HG03520 (cell line): ENCODE measurements at regions not wholly inside any gene's neighbourhood (a gene's known extent, or its start where the extent isn't known, plus 50 kb on each side); places are given as distances from the start of the nearest gene placed in this dataset.
"Not testable (repeated sequence)": the region's sequence is repeated elsewhere in the genome, so short reads cannot be mapped to it uniquely, and the experiment has no call there.

Experiments used
- ATAC-seq: cut with Tn5 transposase; IDR thresholded peaks from one replicate; pipeline ENCODE4 v1.9.1; 2021; ENCODE audit warnings: mild to moderate bottlenecking, moderate library complexity; ENCODE audit not compliant: unreplicated experiment

DNA sequence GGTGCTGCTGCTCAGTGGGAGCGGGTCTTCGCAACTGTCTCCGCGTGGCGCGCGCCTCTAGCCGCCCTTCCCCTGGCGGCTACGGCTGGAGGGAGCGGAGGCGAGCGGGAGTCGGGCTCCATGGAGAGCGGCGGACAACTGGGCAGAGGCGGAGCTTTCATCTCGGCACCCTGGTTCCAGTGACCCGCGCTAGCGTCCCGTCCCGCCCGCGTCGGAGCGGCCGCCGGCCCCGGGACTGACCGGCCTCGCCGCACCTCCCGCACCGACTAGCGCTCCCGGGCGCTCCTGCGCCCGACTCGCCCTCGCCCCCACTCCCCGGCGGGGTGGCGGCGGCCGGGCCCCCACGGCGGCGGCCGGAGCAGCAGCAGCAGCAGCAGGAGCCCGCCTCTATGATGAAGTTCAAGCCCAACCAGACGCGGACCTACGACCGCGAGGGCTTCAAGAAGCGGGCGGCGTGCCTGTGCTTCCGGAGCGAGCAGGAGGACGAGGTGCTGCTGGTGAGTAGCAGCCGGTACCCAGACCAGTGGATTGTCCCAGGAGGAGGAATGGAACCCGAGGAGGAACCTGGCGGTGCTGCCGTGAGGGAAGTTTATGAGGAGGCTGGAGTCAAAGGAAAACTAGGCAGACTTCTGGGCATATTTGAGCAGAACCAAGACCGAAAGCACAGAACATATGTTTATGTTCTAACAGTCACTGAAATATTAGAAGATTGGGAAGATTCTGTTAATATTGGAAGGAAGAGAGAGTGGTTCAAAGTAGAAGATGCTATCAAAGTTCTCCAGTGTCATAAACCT is 69.2 kb upstream of the NOTCH2NLA start:
- peak; percentile 39 for ATAC-seq

DNA sequence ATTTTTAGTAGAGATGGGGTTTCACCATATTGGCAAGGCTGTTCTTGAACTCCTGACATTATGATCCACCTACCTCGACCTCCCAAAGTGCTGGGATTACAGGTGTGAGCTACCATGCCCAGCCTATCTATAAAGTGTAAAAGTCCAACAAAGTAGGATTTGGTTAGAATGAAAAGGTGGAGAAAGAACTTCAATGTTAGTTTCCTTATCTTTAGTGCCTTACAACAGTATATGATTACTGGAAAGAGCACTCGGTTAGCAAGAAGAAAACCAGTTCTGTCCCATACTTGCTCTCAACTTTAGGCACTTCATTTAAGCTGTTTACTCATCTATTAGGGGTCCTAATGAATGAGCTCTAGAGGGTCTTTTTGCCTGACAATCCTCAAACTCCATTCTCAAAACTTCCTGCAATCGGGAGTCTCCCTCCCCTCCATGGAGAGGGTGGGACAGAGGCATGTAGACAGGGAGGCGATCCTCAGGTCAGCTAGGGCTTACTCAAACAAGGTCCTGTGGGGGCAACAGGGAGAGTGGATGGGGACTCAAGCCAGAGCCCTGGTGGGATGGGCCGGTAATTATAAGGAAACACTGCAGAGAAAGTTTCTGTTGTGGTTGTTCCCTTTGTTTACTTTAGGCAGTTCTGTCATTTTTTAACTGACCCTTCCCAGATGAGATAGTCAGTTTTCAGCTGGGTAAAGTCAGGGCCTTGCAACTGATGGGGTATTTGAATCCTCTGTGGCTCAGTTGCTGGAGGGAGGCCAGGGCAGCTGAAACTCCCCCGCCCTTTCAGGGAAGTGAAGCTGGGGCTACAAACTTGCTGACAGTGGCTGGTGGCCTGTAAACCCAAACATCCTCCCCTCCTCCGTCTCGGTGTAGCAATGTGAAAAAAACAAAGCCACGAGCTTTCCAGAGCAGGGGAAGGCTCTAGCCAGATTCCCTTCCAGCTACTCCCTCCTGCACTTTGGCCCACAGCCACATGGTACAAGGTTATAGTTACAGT is 64.4 kb upstream of the NOTCH2NLA start:
- ATAC-seq, result not testable (repeated sequence)

DNA sequence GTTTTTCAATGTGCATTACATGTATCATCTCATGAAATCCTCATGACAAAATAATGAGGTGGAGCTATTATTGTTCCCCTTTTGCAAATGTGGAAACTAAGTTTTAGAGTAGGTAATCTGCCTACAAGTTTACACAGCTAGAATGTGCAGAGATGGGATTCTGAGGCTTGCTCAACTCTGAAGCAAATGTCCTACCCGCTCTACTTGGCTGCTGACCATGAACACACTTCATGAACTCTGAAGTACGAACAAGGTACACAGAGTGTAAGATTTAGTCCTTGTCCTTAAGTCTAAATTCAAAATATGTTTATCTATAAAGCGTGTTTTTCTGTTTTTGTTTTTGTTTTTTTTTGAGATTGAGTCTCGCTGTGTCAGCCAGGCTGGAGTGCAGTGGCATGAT is 63.6 kb upstream of the NOTCH2NLA start:
- not testable (repeated sequence) for ATAC-seq

DNA sequence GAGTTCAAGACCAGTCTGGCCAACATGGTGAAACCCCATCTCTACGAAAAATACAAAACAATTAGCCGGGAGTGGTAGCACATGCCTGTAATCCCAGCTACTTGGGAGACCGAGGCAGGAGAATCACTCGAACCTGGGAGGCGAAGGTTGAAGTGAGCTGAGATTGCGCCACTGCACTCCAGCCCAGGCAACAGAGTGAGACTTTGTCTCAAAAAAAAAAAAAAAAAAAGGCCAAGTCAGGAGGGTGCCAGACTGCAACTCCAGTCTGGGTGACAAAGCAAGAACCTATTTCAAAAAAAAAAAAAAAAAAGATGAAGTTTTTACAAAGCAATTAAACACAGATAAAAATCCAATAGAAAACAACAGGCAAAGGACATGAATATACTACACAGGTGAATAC is 59.1 kb upstream of the NOTCH2NLA start:
- ATAC-seq, result not testable (repeated sequence)

DNA sequence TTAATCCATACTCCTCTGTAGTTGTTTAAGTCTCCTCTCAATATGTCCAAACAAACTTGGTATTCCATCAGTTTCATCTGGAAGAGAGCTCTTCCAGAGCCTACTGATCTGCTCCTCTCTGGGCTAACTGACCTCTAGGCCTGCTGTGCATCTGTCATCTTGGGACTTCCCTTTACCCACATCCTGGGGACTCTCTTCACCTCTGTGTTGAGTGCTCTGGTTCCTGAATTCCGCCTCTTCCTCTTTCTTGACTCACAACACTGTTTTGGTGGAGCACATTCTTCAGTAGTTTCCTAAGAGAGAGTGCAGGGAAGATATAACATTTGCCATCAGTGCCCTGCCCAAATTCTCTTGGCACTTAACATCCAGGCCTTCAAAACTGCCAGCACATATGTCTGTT is 55.9 kb upstream of the NOTCH2NLA start:
- not testable (repeated sequence) for ATAC-seq

DNA sequence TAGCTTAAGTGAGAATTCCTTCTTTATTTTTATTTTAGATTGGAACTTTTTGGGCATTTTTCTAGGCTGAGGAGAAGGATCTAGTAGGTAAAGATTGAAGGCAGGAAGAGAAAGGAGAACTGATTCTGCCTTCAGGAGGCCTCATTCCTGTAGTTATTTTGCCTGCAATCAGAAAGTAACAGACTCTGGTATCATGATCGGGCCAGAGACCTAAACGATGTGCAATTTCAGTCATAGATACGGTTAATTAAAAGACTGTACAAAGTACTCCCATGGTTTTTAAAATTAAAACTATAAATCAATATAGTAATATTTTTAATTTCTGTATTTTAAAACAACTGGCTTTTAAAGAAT is 54.7 kb upstream of the NOTCH2NLA start:
- not testable (repeated sequence) for ATAC-seq

DNA sequence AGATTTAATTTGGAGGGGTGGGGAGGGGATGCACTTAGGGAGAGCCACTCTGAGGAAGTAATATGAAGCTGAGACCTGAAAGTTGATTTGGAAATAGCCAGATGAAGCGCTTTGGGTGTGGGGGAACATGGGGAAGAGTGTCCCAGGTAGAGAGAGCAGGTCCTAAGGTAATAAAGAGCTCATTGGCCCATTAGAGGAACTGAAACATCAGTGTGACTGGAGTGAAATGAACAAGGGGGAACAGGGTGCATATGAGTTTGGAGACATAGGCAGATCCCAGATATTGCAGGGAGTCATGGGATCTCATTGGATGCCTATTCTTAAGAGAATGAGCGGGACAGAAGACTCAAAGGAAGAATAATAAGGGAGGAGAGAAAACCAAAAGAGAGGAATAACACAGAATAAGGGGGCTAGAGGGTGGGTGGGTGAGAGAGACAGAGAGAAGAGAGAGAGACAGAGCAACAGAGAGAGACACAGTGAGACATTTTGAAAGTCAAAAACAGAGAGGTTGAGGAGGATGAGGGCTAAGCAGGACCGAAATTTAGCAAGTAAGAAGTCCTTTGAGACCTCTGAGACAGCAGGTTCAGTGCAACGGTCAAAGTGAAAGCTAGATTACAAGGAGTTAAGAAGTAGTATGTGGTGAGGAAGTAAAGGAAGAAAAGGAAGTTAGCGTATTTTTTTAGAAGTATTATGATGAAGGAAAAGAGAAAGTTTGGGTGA is 54.1 kb upstream of the NOTCH2NLA start:
- ATAC-seq, result peak; percentile 72

DNA sequence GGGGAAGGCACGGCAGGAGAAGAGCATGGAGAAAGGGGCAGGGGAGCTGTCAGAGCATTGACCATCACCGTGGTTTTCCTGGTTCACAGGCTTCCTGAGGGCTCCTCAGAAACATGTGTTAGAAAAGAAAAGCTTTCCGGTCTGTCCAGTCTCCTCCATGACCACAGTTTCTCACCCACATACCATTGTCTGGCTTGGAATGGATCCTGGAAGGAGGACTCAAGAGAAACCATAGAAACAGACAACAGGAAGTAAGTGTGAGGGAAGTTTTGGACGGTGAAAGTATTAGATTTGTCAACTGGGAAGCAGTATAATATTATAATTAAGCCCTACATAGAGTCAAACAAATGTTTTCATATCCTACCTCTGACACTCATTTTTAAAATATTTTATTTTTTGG is 52.7 kb upstream of the NOTCH2NLA start:
- not testable (repeated sequence) for ATAC-seq

DNA sequence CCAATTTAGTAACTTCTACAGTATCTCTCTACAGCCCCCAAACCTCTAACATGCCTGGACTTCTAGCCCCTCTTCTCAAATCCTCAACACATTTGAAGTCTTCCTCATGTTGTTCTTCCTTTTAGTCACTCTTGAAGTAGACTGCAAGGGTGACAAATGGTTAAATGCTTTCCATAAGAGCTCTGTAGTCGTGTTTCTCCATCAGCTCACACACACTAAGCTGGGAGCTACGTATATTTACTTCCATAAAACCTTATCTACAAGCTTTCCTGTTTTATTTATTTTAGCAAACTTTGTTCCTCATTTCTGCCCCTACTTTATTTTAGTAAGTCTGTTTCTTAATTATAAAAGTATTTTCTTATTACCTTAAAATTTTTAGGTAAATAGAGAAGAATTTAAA is 49.9 kb upstream of the NOTCH2NLA start:
- not testable (repeated sequence) for ATAC-seq
